GM18909 (cell line): ENCODE measurements at regions not wholly inside any gene's neighbourhood (a gene's known extent, or its start where the extent isn't known, plus 50 kb on each side); places are given as distances from the start of the nearest gene placed in this dataset.
A peak's percentile ranks its signal among the peaks of the same experiment; 100 is the strongest.

Experiments
- ATAC-seq: cut with Tn5 transposase; IDR thresholded peaks from one replicate; pipeline ENCODE4 v1.9.1; 2021; ENCODE audit warnings: mild to moderate bottlenecking; ENCODE audit not compliant: unreplicated experiment, poor library complexity

DNA sequence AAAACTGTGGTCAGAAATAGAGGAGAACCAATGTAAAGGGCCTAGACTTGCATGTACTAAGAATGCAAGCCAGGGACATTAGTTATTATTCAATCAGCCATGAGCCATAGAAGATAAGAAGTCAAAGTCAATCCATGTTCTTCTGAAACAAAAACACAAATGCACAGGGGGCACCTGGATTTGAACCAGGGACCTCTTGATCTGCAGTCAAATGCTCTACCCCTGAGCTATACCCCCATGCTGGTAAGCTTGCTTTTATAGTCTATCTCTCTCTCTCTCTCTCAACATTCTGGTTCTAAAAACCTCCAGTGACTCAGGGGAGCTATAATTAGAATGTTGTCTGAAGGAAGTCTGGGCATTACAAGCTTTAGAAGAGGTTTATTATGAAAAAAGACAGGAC lies 85.6 kb upstream of the ACP3 start:
- ATAC-seq: no peak

DNA sequence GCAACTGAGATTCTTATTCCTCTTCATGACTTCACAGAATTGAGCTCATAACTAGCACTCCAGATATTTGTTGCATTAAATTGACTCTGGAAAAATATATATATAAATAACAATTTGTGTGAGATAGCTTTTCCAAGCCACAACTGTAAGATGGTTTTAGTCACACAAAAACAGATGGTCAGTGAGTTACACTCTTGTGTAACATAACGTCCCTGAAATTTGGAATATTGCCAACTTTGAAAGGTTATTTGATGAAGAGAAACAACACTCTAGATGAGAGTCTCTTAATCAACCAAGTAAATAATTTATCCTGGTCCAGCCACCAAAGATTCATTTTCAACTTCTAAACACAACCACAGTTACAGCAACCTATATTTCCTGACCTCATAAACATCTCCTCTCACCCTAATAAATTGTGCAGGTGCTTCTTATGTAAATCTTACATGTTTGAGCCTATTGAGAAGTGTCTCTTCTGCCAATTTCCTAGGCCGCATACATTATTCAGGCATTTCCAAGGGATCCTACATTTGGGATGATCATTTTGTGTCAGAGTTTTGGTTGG lies 84.9 kb upstream of the ACP3 start:
- ATAC-seq: peak; percentile 40

DNA sequence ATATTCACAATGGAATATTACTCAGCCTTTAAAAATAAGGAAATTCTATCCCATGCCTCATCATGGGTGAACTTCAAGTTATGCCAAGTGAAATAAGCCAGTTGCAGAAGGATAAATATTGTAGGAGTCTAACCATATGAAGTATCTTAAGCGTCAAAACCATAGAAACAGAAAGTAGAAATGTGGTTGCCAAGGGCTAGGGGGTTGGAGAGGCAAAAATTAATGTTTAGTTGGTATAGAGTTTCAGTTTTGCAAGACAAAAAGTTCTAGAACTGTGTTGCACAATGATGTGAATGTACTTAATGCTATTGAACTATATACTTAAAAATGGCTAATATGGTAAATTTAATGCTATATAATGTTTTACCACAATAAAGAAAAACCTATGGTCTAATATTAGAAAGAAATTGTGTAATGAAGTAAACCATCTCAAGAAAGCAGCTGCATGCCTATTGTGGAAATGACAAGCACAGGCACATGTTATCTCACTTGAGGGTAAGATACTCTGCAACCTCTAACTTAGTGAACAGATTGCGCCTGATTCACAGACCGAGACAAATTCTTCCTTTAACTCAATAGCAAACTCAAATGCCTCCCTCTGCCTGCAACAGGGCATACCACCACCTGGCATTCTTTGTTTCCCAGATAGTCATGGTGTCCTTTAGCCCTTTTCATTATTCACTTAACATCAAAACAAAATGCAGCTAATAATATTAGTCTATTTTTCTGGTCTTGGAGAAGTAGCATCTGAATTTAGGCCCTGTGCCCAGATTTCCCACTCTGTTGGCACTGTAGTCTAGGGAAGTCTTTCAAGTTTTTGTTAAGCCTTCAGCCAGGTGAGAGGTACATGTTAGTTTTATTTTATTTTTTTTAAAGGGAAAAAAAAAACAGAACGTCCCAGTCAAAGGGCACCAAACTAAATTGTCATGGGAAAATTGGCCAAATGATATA lies 80.2 kb upstream of the ACP3 start:
- ATAC-seq: peak; percentile 83

DNA sequence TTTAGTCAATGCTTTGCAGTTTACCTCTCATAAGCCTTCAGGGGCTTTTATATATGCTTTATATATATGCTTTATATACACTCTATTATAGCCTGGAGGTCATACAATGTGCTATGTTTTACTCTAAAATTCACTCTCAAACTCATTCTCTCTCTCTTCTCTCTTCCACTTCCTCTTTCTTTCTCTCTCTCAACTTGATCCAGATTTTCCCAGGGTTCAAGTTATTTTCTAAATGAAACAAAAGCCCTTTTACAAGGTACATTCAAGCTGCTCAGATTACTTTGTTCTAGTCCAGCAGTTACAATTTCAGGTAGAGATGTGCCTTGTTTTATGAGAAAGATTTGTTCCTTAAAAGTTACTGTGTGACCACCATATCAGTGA lies 79.6 kb upstream of the ACP3 start:
- no peak for ATAC-seq

DNA sequence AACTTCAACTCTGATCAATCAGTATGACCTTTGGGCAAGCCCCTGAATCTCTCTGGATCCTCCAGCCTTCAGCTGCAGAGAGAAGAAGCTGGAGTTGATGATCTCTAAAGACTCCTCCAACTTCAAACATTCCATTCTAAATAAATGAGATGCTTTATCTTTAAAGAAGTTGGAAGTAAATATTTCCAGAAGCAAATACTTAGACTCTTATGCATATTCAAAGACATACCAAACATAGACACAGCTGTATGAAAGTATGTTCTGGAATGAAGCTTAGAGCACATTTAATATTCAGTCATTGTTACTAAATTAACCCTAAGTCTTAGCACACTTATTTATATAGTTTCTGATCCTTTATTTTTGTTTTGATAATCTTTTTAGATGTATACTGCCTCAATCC lies 77.6 kb upstream of the ACP3 start:
- no peak for ATAC-seq

DNA sequence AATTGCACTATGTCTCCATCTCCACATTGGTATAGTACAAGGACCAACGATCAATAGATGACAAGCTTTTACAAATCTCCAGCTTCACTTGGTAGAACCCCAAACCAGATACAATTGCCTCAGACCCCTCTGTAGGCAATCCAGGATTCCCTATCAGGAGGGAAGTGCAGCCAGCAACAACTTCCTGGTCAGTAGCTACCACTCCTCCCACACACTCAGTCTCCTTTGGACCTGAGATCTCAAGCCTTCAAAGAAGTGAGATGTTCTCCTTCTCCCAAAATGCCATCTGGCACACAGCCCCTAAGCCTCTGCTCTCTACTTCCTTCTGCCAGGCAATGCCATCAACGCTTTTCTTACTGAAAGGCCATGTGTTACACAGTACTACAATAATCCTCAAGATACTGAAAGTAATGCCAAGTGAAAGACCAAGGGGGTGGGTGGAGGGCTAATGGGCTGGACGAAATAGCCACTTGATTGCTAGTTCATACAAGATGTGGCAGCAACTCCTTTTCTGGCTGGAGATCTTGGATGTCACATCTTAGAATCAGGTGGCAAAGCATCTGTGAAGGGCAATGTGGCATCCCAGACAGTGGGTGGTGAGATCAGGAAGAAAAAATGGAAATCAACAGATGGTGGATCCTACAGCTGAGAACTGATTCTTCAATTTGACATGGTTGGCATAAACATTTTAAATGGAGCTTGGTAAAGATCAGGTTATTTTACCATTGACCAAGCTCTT lies 75.3 kb upstream of the ACP3 start:
- no peak for ATAC-seq

DNA sequence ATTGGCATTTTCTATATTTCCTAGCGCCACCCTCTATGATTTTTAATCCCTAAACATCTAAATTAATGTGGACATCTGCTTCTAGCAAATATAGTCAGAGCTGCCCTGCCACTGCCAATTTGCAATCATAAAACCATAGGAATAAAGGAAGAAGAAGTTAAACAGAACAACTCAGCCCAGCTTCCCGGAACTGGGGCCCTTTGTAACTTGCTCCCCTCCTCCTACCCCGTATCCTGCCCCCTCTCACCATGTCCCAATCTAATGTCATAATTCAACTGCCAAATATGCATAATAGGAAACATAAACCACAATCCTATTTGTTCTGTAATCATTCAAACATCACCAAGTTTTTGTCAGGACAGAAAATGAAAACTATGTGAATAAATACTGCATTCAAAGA lies 74.4 kb upstream of the ACP3 start:
- no peak for ATAC-seq

DNA sequence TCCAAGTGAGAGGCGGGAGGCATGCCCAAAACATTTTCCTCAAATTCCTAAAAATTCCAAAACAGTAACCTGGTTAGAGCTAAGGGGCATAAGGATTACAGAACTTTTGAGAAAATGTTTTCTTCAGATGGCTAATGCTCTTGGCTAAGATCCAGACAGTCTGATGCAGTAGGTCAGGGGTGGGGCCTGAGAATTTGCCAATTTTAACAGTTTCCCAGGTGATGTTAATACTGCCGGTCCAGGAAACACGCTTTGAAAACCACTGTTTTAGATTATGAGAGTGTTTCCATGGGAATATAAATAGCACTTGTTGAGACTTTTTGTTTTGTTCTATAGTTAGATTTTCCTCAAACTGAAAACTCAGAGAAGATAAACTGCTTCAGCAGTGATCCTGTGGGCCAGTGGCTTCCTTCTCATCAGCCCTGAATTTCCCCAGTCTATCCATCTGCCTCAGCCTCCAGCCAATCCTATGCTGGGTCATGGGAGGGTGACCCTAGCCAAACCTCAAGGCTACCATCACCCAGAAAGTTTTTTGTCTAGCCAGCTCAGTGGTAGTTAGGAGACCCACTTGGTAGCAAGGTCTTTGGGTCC lies 71.6 kb upstream of the ACP3 start:
- no peak for ATAC-seq

DNA sequence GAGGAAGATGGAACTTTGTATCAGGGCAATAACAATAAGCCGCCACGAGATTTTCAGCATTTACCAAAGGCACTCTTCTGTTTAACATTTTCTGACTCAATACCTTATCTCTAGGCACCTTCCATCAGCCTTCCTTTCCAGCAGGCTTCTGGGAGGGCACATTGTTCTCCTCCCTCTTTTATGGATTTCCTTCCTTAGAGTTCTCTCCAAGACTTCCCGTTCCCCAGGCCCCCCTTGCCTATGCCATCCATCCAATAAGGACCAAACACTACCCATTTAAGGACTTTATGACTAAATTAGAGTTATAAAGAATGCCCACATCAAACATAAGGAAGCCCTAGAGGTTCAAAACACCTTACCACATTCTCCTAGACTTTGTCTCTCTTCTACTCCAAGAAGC lies 71.0 kb upstream of the ACP3 start:
- ATAC-seq: no peak

DNA sequence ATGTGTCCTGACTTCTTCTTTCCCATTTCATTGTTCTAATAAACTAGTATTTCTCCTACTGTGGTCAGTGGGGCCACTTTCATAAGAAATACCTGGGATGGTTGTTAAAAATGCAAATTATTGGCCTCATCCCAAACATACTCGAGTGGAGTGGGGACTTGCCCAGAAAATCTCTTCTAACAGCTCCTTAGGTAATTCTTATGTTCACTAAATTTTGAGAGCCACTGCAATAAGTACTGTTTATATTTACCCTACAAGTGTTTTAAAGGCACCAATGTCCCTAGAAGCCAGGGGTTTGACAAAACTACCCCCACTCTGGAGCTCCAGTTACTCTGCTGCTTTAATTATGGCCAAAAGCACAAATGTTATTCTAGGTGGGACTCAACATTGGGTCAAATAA lies 70.0 kb upstream of the ACP3 start:
- no peak for ATAC-seq

DNA sequence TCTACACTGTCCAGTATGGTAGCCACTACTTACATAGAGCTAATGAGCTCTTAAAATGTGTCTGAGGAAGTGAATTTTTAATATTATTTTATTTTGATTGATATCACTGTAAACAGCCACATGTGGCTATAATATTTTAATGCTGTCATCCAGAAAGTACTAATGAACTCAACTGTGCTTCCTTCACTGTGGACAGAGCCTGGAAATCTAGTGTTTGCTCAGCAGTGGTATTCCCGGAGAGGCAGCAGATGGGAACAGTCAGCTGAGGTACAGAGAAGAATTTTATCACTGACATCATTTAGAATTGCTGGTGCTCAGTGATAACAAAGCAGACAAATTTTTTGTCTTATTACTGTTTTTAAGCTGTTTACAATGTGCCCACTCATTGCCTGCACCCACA lies 68.7 kb upstream of the ACP3 start:
- no peak for ATAC-seq

DNA sequence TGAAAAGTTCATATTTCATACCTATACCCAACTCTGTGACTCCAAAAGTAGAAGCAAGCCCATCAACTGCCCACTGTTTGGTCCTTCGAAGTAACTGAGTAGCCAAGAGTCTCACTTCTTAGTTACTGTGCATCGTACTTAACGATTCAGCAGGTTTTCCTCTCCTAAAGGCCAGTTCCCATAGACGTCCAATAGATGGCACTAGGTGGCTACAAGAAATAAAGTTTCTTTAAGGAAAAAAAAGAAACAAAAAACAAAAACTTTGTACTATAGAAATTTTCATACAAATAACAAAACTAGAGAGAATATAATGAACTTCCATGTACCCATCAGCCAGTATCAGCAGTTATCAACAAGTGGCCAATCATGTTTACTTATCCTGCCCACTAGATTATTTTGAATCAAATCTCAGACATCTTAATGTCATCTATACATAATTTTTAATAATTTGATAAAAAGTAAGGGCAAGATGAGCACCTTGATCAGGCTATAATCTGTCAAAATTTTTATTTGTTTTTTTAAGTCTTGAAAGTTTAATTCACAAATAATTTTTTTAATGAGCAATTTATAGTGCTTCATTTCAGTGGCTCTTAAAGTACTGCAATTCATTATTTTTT lies 63.8 kb upstream of the ACP3 start:
- peak; percentile 66 for ATAC-seq

DNA sequence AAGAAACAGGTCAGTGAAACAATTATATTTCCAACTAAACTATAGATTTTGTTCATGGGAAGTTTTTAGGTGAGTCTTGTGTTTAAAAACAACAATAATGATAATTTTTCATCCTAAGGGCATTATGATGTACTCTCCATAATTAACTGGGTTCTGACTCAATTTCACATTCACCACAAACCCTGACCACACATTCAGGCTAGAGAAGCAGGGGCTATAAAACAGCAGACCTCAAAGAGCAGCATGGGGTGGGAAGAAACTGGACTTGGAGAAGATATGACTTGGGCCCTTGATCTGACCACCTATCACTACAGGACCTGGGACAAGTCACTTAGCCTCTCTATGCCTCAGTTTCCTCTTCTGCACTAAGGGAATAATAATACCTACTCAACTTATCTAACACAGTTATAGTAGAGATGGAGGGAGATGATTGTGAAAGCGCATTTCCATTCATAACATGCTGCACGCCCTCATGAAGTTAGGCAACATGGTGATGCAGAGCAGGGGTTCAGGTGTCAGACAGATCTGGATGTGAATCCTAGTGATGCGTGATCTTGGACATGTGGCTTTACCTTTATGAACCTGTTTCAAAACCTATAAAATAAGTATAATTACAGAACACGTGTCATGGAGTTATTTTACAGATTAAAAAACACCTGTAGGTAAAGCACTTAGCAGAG lies 63.0 kb upstream of the ACP3 start:
- ATAC-seq: no peak

DNA sequence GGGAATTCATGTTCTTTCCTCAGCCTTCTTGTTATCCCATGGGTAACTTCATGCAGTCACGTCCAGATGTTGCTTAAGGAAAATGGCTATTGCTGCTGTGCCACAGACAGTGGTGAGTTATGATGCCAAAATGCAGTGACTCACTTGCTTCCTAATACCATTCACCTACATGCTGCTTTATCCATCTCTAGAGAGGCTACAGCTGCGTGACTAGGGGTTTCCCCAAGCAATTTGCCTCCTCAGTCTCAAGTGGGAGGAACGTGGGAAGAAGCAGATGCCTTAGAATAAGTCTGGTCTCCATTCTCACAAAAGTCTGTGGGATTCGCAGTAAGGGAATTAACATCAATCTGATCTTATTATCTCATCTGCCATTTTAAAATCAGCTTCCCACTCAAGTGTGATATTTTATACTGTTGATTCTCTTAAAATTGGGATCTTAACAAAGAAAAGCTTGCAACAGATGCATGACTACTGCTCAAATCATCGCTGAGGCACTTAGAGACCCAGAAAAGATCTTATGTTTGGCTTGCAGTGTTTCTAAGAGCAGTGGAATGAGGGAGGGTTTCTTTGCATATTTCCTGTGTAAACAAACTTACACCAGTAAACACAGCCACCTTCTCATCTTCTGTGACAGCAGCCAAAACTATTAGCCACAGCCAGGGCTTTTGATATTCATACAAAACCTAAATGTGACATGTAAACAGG lies 62.0 kb upstream of the ACP3 start:
- ATAC-seq: no peak

DNA sequence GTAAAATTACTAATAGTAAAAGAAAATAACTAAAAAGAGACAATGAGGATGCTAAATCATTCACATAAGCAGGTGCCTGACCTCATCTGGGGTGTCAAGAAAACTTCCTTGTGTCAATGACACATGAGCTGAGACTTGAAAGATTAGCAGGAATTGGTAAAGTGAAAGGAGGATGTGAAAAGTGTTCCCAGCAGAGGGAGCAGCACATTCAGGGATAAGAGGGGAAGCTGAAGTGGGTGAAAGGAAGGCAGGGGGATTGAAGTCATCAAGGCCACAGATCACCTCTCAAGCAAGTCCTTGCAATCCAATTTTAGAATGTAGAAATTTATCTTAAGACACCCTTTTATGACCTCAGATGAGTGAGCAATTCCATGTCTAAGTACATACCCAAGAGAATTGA lies 60.2 kb upstream of the ACP3 start:
- no peak for ATAC-seq

DNA sequence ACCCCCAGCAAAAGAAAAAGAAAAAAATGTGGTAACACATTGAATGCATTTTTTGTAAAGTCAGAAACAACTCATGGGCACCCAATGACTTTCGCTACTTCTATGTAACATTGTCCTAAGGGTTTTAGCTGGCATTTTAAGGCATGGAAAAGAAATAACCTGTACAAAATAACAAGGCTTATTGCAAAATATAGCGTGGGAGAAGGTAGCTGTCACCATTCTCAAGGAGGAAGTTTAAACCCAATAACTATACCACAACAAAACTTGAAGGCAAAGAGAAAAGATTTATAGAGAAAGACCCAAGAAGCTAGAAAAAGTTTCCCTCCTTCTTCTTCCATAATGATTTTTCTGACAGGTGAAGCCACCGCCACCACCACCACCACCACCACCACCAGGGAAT lies 55.7 kb upstream of the ACP3 start:
- no peak for ATAC-seq

DNA sequence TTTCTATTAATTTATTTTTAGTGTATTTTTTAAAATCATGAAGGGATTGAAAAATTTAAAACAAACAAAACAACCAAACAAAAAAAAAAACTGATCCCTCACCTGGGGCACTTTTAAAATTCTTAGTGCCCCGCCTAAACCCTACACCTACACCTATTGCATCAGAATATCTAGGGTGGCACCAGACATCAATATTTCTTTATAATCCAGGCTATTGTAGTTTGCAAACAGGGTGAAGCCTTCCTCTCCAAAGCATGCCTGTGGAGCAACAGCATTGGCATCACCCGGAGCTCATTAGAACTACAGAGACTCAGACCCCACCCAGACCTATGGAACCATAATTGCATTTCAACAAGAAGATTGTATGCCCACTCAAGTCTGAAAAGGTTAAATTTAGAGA lies 54.9 kb upstream of the ACP3 start:
- ATAC-seq: no peak

DNA sequence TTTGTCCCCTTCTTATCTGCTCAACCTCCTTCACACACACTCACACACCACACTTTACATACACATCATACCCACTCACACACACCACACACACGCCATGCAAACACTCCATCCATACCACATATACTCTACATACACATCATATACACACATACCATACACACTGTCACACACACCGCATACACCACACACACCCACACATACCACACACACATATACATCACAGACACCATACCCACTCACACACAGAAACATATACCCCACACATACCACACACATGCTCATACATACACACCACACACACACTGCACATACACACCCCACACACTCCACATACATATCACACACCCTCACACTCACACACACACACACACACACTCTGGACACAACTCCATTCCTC lies 54.3 kb upstream of the ACP3 start:
- ATAC-seq: no peak

DNA sequence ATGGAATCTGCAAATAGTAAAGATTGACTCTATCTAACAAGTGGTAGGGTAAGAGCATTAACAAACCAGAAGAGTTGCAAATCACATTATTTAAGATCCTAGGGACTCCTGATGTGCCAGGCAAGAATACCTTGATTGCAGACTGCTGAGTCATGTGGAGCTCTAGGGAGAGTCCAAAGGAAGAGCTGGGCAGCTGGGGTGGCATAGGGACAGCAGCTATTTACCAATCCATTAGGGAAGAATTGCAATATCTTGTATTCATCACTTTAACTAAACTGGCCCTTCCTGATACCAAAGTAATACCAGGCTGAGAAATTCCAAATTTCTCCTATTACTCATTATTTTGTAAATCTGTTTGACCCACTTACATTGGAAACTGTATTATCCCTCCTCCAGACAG lies 52.2 kb upstream of the ACP3 start:
- no peak for ATAC-seq

DNA sequence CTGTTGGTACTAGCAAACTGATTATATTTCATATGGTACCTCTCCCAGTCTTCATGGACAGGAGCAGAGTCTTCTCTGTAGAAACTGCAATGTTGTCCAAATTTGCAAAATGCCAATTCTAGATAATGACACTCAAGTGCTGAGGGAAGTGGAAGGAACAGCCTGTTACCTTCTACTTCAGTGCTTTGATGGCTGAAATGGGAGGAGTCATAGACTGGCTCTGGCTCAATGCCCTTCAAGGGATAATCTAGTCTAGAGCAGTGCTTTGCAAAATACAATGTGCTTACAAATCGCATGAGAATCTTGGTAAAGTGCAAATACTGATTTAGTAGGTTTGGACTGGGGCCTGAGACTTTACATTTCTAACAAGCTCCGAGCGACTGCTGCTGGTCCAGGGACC lies 51.7 kb upstream of the ACP3 start:
- no peak for ATAC-seq
